Stomach (tissue), 8 donors: ENCODE measurements at regions not wholly inside any gene's neighbourhood (a gene's known extent, or its start where the extent isn't known, plus 50 kb on each side); places are given as distances from the start of the nearest gene placed in this dataset.

Experiments
- DNase-seq, 2 donors: peaks; one replicate each; pipeline versions ENCODE4 v3.0.0 to v3.0.0-alpha.2; 2013 to 2019
- H3K27ac ChIP-seq, 5 donors: fragments of 200-600 bp in 4 of 5; sonication (generic) in 4 of 5; one replicate each; pipeline ENCODE4 v1.5.1; 2013 to 2019; ENCODE audit warnings: mild to moderate bottlenecking in 1 of 5, moderate library complexity in 1 of 5
- H3K27me3 ChIP-seq, 3 donors: fragments of 200-600 bp; sonication (generic); one replicate each; pipeline ENCODE4 v1.5.1; 2017 to 2019; ENCODE audit warnings: mixed run types in 1 of 3
- H3K36me3 ChIP-seq, 4 donors: fragments of 200-600 bp; sonication (generic); 1 replicate in 3 of 4; 2 replicates in 1 of 4; pipeline ENCODE4 v1.5.1; 2016 to 2019
- H3K4me1 ChIP-seq, 4 donors: fragments of 200-600 bp; sonication (generic); one replicate each; pipeline ENCODE4 v1.5.1; 2016 to 2019
- H3K4me3 ChIP-seq, 4 donors: fragments of 200-600 bp; sonication (generic) in 3 of 4; one replicate each; pipeline ENCODE4 v1.5.1; 2016 to 2019; ENCODE audit warnings: mild to moderate bottlenecking in 1 of 4
- H3K9me3 ChIP-seq, 4 donors: fragments of 200-600 bp; sonication (generic); one replicate each; pipeline ENCODE4 v1.5.1; 2016 to 2019
- EP300 ChIP-seq: sonication (generic); formaldehyde crosslinking; IDR thresholded peaks from one replicate; pipeline ENCODE4 v1.6.1; 2017; ENCODE audit warnings: antibody characterized with exemption
- POLR2A ChIP-seq, 4 donors: fragments of 450-650 bp; IDR thresholded peaks; one replicate each; pipeline ENCODE4 v1.6.1; 2016; ENCODE audit warnings: antibody characterized with exemption in 4 of 4, control low read depth in 2 of 4, mild to moderate bottlenecking in 1 of 4, moderate library complexity in 1 of 4
- POLR2AphosphoS5 ChIP-seq, 3 donors: sonication (generic); formaldehyde crosslinking; IDR thresholded peaks; one replicate each; pipeline ENCODE4 v1.6.1; 2016; ENCODE audit warnings: antibody characterized with exemption in 3 of 3
- WGBS, 5 donors: extraction: QIAGEN DNeasy Blood & Tissue Kit in 3 of 5; methylation state at CpG; one replicate each; pipeline versions ENCODE4 v1.1.5 to v1.1.7; 2013 to 2018; 5-methylcytosine and 5-hydroxymethylcytosine counted together
- intact Hi-C: fragments of 100-400 bp; cut with DNase I; formaldehyde crosslinking; loops from one replicate; pipeline ENCODE4 v1.15.1; 2023; ENCODE audit warnings: low total_unique reads
- TF ChIP-seq, protein P1 (sequence below), 7 experiments: fragments of 450-650 bp in 4 of 7; fragments of 200-600 bp in 3 of 7; sonication (generic) in 3 of 7; IDR thresholded peaks; one replicate each; pipeline ENCODE4 v1.5.1; 2016 to 2019; ENCODE audit warnings: antibody characterized with exemption in 7 of 7, control low read depth in 2 of 7, mild to moderate bottlenecking in 1 of 7
- donor health status: healthy with polysubstance abuse.
- donor health status: Bipolar disorder and iron deficiency.
- donor health status: healthy.

DNA sequence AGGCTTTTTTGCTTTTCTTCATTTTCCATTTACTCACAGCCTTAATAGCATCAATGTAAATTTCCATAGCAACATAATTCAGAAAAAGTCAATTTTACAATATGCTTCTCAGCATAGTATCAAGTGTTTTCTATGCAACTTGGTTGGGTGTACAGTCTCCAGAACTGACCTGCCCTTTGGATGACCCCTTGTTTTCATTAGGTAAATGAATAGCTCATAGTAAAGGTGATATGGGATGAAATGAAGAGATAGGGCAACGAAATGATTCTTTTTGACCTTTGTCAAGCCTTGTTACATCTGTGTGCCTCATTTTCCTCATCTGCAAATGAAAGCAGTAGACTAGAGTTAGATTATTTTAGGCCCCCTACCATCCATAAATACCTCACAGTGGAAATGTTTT is 1081.0 kb downstream of the TMTC2 start:
- DNase-seq: peak in 1 of 2 donors; percentile 2
- 6 to 30% (median 25%) methylated on average over 1 of the region's 1 CpG for WGBS, 5 donors
- TF ChIP-seq POLR2AphosphoS5 (IDR thresholded peaks at IDR 0.05) (no peak), EP300 (no peak), POLR2A (IDR thresholded peaks at IDR 0.05) (no peak)
- TF ChIP-seq, protein P1, sequence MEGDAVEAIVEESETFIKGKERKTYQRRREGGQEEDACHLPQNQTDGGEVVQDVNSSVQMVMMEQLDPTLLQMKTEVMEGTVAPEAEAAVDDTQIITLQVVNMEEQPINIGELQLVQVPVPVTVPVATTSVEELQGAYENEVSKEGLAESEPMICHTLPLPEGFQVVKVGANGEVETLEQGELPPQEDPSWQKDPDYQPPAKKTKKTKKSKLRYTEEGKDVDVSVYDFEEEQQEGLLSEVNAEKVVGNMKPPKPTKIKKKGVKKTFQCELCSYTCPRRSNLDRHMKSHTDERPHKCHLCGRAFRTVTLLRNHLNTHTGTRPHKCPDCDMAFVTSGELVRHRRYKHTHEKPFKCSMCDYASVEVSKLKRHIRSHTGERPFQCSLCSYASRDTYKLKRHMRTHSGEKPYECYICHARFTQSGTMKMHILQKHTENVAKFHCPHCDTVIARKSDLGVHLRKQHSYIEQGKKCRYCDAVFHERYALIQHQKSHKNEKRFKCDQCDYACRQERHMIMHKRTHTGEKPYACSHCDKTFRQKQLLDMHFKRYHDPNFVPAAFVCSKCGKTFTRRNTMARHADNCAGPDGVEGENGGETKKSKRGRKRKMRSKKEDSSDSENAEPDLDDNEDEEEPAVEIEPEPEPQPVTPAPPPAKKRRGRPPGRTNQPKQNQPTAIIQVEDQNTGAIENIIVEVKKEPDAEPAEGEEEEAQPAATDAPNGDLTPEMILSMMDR (IDR thresholded peaks at IDR 0.05): no peak
- Histone ChIP-seq H3K9me3 (peaks cover 0 to 12% (median 6%) of the 10 kb centered on the region in 4 donors), H3K4me3 (no peak overlapping the region), H3K4me1 (no peaks in the 10 kb centered on the region), H3K27me3 (no peaks in the 10 kb centered on the region), H3K36me3 (no peaks in the 10 kb centered on the region), H3K27ac (no peak overlapping the region)
- intact Hi-C loops: no loop called here

DNA sequence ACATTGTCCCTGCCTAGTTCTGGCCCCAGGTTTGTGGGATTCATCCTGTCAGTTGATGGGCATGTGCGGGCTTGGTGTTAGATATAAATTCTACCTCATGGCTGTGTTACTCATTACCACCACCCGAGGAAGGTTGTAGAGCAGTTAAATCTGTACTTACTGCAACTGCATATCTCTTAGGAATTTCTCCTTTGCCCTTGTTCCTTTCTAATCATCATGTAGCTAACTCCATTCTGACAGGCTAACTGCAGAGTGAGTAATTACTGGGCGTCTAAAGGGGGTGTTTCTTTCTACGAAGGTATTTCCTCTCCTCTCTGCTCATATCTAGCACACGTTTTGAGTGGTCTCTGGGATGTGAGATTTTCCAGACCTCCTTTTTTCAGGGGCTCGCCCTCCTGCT is 1076.7 kb downstream of the TMTC2 start:
- Histone ChIP-seq H3K4me1 (no peaks in the 10 kb centered on the region), H3K9me3 (peaks cover 0 to 8% (median 2%) of the 10 kb centered on the region in 4 donors), H3K36me3 (no peaks in the 10 kb centered on the region), H3K27ac (no peak overlapping the region), H3K27me3 (no peaks in the 10 kb centered on the region), H3K4me3 (no peak overlapping the region)
- intact Hi-C loops: no loop called here
- DNase-seq: peak in 1 of 2 donors; percentile 21
- WGBS, 5 donors: 33 to 63% (median 45%) methylated on average over 6 of the region's 6 CpGs
- TF ChIP-seq POLR2A (IDR thresholded peaks at IDR 0.05) (no peak), EP300 (no peak), POLR2AphosphoS5 (IDR thresholded peaks at IDR 0.05) (no peak)
- TF ChIP-seq, protein P1 (IDR thresholded peaks at IDR 0.05): no peak

DNA sequence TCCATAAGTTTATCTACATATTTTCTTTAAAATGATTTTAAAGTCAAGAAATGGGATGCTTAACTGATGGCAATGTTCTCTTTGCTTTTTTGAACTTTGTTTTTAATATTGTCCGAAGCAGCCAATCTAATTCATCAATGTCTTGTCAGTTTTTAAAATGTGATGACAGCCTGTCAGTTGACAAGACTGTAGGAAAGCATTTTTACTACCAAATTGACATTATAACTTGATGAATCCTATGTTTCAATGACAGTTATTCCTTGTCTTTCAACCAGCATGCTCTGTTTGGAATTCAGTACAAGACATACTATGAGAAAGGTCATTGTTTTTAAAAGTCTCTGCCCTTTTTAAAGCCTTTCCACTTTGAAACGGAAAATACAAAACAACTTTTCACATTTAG is 1073.2 kb downstream of the TMTC2 start:
- no peaks in the 10 kb centered on the region for H3K27me3 ChIP-seq
- H3K4me3 ChIP-seq: no peak overlapping the region
- peaks cover 0 to 8% (median 2%) of the 10 kb centered on the region in 4 donors for H3K9me3 ChIP-seq
- intact Hi-C loops: no loop called here
- no peaks in the 10 kb centered on the region for H3K36me3 ChIP-seq
- no peaks in the 10 kb centered on the region for H3K4me1 ChIP-seq
- H3K27ac ChIP-seq: no peak overlapping the region
- WGBS, 5 donors: 56 to 78% (median 66%) methylated on average over 2 of the region's 2 CpGs
- TF ChIP-seq EP300 (no peak), POLR2A (IDR thresholded peaks at IDR 0.05) (no peak), POLR2AphosphoS5 (IDR thresholded peaks at IDR 0.05) (no peak)
- TF ChIP-seq, protein P1 (IDR thresholded peaks at IDR 0.05): no peak
- DNase-seq: no peak

DNA sequence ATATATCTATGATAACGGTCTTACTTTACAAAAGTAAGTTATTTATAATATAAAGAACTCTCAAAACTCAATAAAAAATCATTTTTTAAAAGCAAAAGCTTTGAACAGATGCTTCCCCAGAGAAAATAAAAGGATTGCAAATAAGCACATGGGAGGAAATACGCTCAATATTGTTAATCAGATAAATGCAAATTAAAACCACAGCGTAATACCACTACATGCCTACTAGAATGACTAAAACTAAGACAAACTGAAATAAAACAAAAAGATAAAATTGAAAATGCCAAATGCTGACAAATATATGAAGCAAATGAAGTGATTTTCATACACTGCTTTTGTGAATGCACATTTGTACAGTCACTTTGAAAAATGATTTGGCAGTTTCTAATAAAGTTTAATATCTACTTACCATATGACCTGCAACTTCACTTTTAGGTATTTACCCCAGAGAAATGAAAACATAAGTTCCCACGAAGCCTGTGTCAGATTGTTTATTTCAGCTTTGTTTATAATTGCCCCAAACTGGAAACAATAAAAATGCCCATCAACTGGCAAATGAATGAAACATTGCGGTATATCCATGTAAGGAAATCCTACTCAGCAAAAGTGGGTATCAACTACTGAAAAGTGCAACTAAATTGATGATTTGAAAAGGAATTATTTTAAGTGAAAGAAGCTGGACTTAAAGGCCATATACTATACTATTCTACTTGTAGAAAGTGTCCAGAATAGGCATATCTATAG is 1072.4 kb downstream of the TMTC2 start:
- H3K4me3 ChIP-seq: no peak overlapping the region
- DNase-seq: no peak
- H3K27ac ChIP-seq: no peak overlapping the region
- TF ChIP-seq EP300 (no peak), POLR2A (IDR thresholded peaks at IDR 0.05) (no peak), POLR2AphosphoS5 (IDR thresholded peaks at IDR 0.05) (no peak)
- TF ChIP-seq, protein P1 (IDR thresholded peaks at IDR 0.05): no peak
- H3K36me3 ChIP-seq: no peaks in the 10 kb centered on the region
- H3K9me3 ChIP-seq: peaks cover 0 to 8% (median 2%) of the 10 kb centered on the region in 4 donors
- WGBS, 5 donors: 59 to 85% (median 80%) methylated on average over 5 of the region's 5 CpGs
- no peaks in the 10 kb centered on the region for H3K27me3 ChIP-seq
- intact Hi-C loops: no loop called here
- no peaks in the 10 kb centered on the region for H3K4me1 ChIP-seq
